ENCODE measurements at regions not wholly inside any gene's neighbourhood (a gene's known extent, or its start where the extent isn't known, plus 50 kb on each side); places are given as distances from the start of the nearest gene placed in this dataset.

- no peaks in the 10 kb centered on the region for H3K36me3 Mint-ChIP-seq (ENCODE audit: low read depth, unreplicated experiment)
- H3K27me3 Mint-ChIP-seq (ENCODE audit: low read depth, unreplicated experiment): no peaks in the 10 kb centered on the region
- Histone ChIP-seq H3K4me2 (ENCODE audit: low read length) (peak overlapping the region; percentile 47), H2AFZ (ENCODE audit: low read depth, low read length) (peak overlapping the region; percentile 23), H3K27ac (ENCODE audit: low read depth, low read length) (peak overlapping the region; percentile 24), H3K79me2 (ENCODE audit: insufficient read depth, low read length) (no peaks in the 10 kb centered on the region), H4K20me1 (ENCODE audit: insufficient read depth, low read length) (no peaks in the 10 kb centered on the region), H3K4me1 (ENCODE audit: insufficient read depth, low read length) (peaks cover 6% of the 10 kb centered on the region), H3K9me3 (ENCODE audit: insufficient read depth, low read depth, low read length) (peaks cover 3% of the 10 kb centered on the region), H3K27me3 (ENCODE audit: insufficient read depth, low read length) (no peaks in the 10 kb centered on the region), H3K4me3 (ENCODE audit: insufficient read depth, low read depth, low read length) (no peak overlapping the region), H3K9ac (ENCODE audit: low read length) (no peak overlapping the region), H3K36me3 (ENCODE audit: insufficient read depth, low read length) (no peaks in the 10 kb centered on the region)
- no peak overlapping the region for H3K4me3 Mint-ChIP-seq (ENCODE audit: unreplicated experiment)
- DNase-seq (ENCODE audit: low read depth) (peak; percentile 90), FAIRE-seq (peak; percentile 68)
- H3K9me3 Mint-ChIP-seq (ENCODE audit: unreplicated experiment): peaks cover 13% of the 10 kb centered on the region
- peaks cover 5% of the 10 kb centered on the region for H3K4me1 Mint-ChIP-seq (ENCODE audit: low read depth, unreplicated experiment)
- peak overlapping the region; percentile 51 for H3K27ac Mint-ChIP-seq (ENCODE audit: unreplicated experiment)
- TF ChIP-seq CTCF (IDR thresholded peaks at IDR 0.05; ENCODE audit: insufficient read depth, low read depth, low read length) (no peak), EZH2 (IDR thresholded peaks at IDR 0.05; ENCODE audit: insufficient read depth, low read length) (no peak)
Observed at GRCh38 chr4:96736352-96736889, 896.5 kb downstream of the PDHA2 start.

GRCh38 chr4:96739101-96739500 is 899.2 kb downstream of the PDHA2 start:
- Histone ChIP-seq H3K36me3 (ENCODE audit: insufficient read depth, low read length) (no peaks in the 10 kb centered on the region), H3K9me3 (ENCODE audit: insufficient read depth, low read depth, low read length) (no peaks in the 10 kb centered on the region), H3K9ac (ENCODE audit: low read length) (no peak overlapping the region), H3K4me1 (ENCODE audit: insufficient read depth, low read length) (peaks cover 6% of the 10 kb centered on the region), H2AFZ (ENCODE audit: low read depth, low read length) (no peak overlapping the region), H3K79me2 (ENCODE audit: insufficient read depth, low read length) (no peaks in the 10 kb centered on the region), H4K20me1 (ENCODE audit: insufficient read depth, low read length) (no peaks in the 10 kb centered on the region), H3K4me2 (ENCODE audit: low read length) (no peak overlapping the region), H3K27me3 (ENCODE audit: insufficient read depth, low read length) (no peaks in the 10 kb centered on the region), H3K27ac (ENCODE audit: low read depth, low read length) (no peak overlapping the region), H3K4me3 (ENCODE audit: insufficient read depth, low read depth, low read length) (no peak overlapping the region)
- peak; percentile 53 for DNase-seq (ENCODE audit: low read depth)
- H3K36me3 Mint-ChIP-seq (ENCODE audit: low read depth, unreplicated experiment): no peaks in the 10 kb centered on the region
- no peak for FAIRE-seq
- no peaks in the 10 kb centered on the region for H3K27me3 Mint-ChIP-seq (ENCODE audit: low read depth, unreplicated experiment)
- no peak overlapping the region for H3K4me3 Mint-ChIP-seq (ENCODE audit: unreplicated experiment)
- TF ChIP-seq CTCF (IDR thresholded peaks at IDR 0.05; ENCODE audit: insufficient read depth, low read depth, low read length) (no peak), EZH2 (IDR thresholded peaks at IDR 0.05; ENCODE audit: insufficient read depth, low read length) (no peak)
- H3K9me3 Mint-ChIP-seq (ENCODE audit: unreplicated experiment): peaks cover 6% of the 10 kb centered on the region
- H3K4me1 Mint-ChIP-seq (ENCODE audit: low read depth, unreplicated experiment): peaks cover 5% of the 10 kb centered on the region
- H3K27ac Mint-ChIP-seq (ENCODE audit: unreplicated experiment): no peak overlapping the region

GRCh38 chr4:96742332-96743014 is 902.6 kb downstream of the PDHA2 start:
- no peaks in the 10 kb centered on the region for H3K27me3 ChIP-seq (ENCODE audit: insufficient read depth, low read length)
- H3K4me2 ChIP-seq (ENCODE audit: low read length): no peak overlapping the region
- H2AFZ ChIP-seq (ENCODE audit: low read depth, low read length): no peak overlapping the region
- H3K79me2 ChIP-seq (ENCODE audit: insufficient read depth, low read length): no peaks in the 10 kb centered on the region
- no peak for DNase-seq (ENCODE audit: low read depth)
- Mint-ChIP-seq H3K4me3 (ENCODE audit: unreplicated experiment) (no peak overlapping the region), H3K9me3 (ENCODE audit: unreplicated experiment) (peaks cover 6% of the 10 kb centered on the region), H3K27ac (ENCODE audit: unreplicated experiment) (no peak overlapping the region), H3K36me3 (ENCODE audit: low read depth, unreplicated experiment) (no peaks in the 10 kb centered on the region), H3K27me3 (ENCODE audit: low read depth, unreplicated experiment) (no peaks in the 10 kb centered on the region), H3K4me1 (ENCODE audit: low read depth, unreplicated experiment) (no peaks in the 10 kb centered on the region)
- H4K20me1 ChIP-seq (ENCODE audit: insufficient read depth, low read length): no peaks in the 10 kb centered on the region
- no peak for FAIRE-seq
- H3K27ac ChIP-seq (ENCODE audit: low read depth, low read length): no peak overlapping the region
- no peak overlapping the region for H3K9ac ChIP-seq (ENCODE audit: low read length)
- H3K4me1 ChIP-seq (ENCODE audit: insufficient read depth, low read length): no peaks in the 10 kb centered on the region
- no peak for TF ChIP-seq EZH2 (IDR thresholded peaks at IDR 0.05; ENCODE audit: insufficient read depth, low read length)
- no peak for TF ChIP-seq CTCF (IDR thresholded peaks at IDR 0.05; ENCODE audit: insufficient read depth, low read depth, low read length)
- H3K36me3 ChIP-seq (ENCODE audit: insufficient read depth, low read length): no peaks in the 10 kb centered on the region
- no peak overlapping the region for H3K4me3 ChIP-seq (ENCODE audit: insufficient read depth, low read depth, low read length)
- no peaks in the 10 kb centered on the region for H3K9me3 ChIP-seq (ENCODE audit: insufficient read depth, low read depth, low read length)
